Activated T-cell treated with anti-CD3 and anti-CD28 coated beads, Interleukin-2, amount 50 U/mL, for 4 hours (primary cell): ENCODE measurements at regions not wholly inside any gene's neighbourhood (a gene's known extent, or its start where the extent isn't known, plus 50 kb on each side); places are given as distances from the start of the nearest gene placed in this dataset.

Experiments used
- ATAC-seq, 2 donors: fragments of 200-7000 bp; cut with Tn5 transposase; one replicate each; pipeline ENCODE4 v1.10.0; 2021
- DNase-seq: peaks from one replicate; pipeline ENCODE4 v3.0.0-alpha.2; 2020
- H3K27me3 Mint-ChIP-seq: one replicate; pipeline ENCODE4 v1.8.0; 2021; ENCODE audit warnings: low read depth, mixed read lengths
- H3K36me3 Mint-ChIP-seq: one replicate; pipeline ENCODE4 v1.8.0; 2022; ENCODE audit warnings: mixed read lengths; ENCODE audit not compliant: insufficient read depth
- H3K4me1 Mint-ChIP-seq: one replicate; pipeline ENCODE4 v1.8.0; 2021; ENCODE audit warnings: low read depth, mixed read lengths
- H3K4me3 Mint-ChIP-seq: one replicate; pipeline ENCODE4 v1.8.0; 2021; ENCODE audit warnings: mild to moderate bottlenecking, moderate library complexity, mixed read lengths
- H3K9me3 Mint-ChIP-seq: one replicate; pipeline ENCODE4 v1.8.0; 2021; ENCODE audit warnings: mixed read lengths

- ATAC-seq (no peak), DNase-seq (no peak)
- H3K4me1 Mint-ChIP-seq: no peaks in the 10 kb centered on the region
- H3K9me3 Mint-ChIP-seq: peaks cover 17% of the 10 kb centered on the region
- H3K27me3 Mint-ChIP-seq: no peaks in the 10 kb centered on the region
- no peak overlapping the region for H3K4me3 Mint-ChIP-seq
- H3K36me3 Mint-ChIP-seq: no peaks in the 10 kb centered on the region
Measured at GRCh38 chr13:65894049-65894448, 1336.1 kb downstream of the PCDH9 start.

DNA sequence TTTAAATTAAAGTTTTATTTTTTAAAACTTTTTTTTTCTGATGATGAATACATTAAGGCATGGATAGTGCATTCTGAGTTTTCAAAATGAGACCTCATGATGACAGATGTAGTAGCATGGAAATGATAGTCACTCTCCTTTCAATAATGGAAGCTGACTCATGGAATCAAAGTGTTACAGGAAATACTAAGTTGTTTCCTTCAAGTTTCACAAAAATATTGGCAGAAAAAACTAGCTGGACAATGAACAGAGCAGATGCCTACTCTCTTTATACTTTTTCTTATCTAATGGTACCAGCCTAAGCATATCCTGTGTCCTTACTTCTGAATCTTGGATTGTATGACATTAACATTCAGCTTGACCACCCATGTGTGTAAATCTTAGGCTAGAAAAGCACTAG lies 1337.3 kb downstream of the PCDH9 start:
- no peaks in the 10 kb centered on the region for H3K4me1 Mint-ChIP-seq
- H3K9me3 Mint-ChIP-seq: peaks cover 19% of the 10 kb centered on the region
- H3K4me3 Mint-ChIP-seq: no peak overlapping the region
- H3K27me3 Mint-ChIP-seq: no peaks in the 10 kb centered on the region
- DNase-seq (no peak), ATAC-seq (no peak)
- no peaks in the 10 kb centered on the region for H3K36me3 Mint-ChIP-seq

GRCh38 chr13:65889368-65889767 lies 1340.8 kb downstream of the PCDH9 start:
- ATAC-seq (no peak), DNase-seq (no peak)
- Mint-ChIP-seq H3K27me3 (no peaks in the 10 kb centered on the region), H3K9me3 (peaks cover 13% of the 10 kb centered on the region), H3K4me1 (no peaks in the 10 kb centered on the region), H3K4me3 (no peak overlapping the region), H3K36me3 (no peaks in the 10 kb centered on the region)

GRCh38 chr13:65882810-65883209 lies 1347.3 kb downstream of the PCDH9 start:
- H3K27me3 Mint-ChIP-seq: no peaks in the 10 kb centered on the region
- H3K4me1 Mint-ChIP-seq: no peaks in the 10 kb centered on the region
- DNase-seq: no peak
- H3K36me3 Mint-ChIP-seq: no peaks in the 10 kb centered on the region
- no peak for ATAC-seq
- H3K9me3 Mint-ChIP-seq: peaks cover 9% of the 10 kb centered on the region
- no peak overlapping the region for H3K4me3 Mint-ChIP-seq

- DNase-seq: no peak
- Mint-ChIP-seq H3K4me3 (no peak overlapping the region), H3K27me3 (no peaks in the 10 kb centered on the region), H3K36me3 (no peaks in the 10 kb centered on the region), H3K4me1 (no peaks in the 10 kb centered on the region), H3K9me3 (peaks cover 13% of the 10 kb centered on the region)
- ATAC-seq: no peak
Measured at GRCh38 chr13:65881561-65882155, 1348.5 kb downstream of the PCDH9 start.

DNA sequence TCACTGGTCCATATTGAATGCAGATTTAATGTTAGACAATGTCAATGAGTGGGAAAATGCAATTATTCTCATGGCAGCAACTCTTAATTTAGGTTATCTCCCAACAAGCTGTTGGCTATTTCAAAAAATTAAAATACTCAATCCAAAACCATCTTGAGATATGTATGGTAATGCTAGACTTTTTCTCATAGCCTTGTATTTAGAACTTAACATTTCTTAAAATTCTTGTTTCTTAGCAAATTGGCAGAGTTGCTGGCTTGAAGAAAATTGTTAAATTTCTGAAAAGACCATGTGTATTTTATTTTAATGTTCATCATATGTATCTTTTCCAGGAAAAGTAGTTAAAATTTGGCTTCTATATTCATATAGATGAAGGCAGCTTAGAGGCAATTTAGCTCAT lies 1355.1 kb downstream of the PCDH9 start:
- Mint-ChIP-seq H3K4me1 (no peaks in the 10 kb centered on the region), H3K27me3 (no peaks in the 10 kb centered on the region), H3K36me3 (no peaks in the 10 kb centered on the region), H3K4me3 (no peak overlapping the region), H3K9me3 (peaks cover 16% of the 10 kb centered on the region)
- ATAC-seq: no peak
- DNase-seq: no peak

DNA sequence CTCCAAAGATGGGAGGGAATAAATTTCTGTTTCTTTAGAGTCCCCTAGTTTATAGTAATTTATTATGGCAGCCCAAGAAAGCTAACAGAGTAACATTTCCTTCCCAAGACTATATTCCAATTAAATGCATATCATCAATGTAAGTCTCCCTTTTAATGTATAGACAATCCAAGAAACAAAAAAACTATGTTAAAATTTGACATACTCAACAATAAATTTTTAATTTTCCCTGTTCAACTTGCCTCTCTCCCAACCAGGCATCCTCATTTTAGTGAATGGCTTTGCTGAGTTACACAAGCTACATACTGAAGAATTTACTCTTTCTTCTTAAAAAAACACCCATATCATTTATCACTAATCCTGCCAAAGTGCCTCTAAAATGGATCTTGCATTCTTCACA lies 1357.7 kb downstream of the PCDH9 start:
- Mint-ChIP-seq H3K36me3 (no peaks in the 10 kb centered on the region), H3K9me3 (peaks cover 16% of the 10 kb centered on the region), H3K4me3 (no peak overlapping the region), H3K4me1 (no peaks in the 10 kb centered on the region), H3K27me3 (no peaks in the 10 kb centered on the region)
- DNase-seq (no peak), ATAC-seq (no peak)

DNA sequence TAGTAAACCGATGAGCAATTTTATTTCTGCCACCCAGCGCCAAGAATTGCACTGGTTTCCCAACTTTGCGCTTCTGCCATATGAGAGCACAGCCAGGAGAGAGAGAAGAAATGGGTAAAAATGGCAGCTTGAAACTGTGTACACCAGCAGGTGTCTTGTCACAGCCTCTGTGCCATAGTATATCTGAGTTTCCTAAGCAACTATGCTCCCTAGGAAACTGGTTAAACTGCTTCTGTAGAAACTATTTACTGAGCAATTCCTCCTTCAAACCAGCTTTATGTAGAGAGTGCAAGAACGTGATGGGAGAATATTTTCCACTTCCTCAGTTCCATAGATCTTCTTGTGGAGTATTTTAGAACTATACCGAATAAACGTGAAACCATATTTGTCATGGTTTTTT lies 1361.3 kb downstream of the PCDH9 start:
- no peaks in the 10 kb centered on the region for H3K4me1 Mint-ChIP-seq
- H3K4me3 Mint-ChIP-seq: no peak overlapping the region
- peaks cover 32% of the 10 kb centered on the region for H3K9me3 Mint-ChIP-seq
- no peaks in the 10 kb centered on the region for H3K27me3 Mint-ChIP-seq
- ATAC-seq: no peak
- no peaks in the 10 kb centered on the region for H3K36me3 Mint-ChIP-seq
- no peak for DNase-seq

DNA sequence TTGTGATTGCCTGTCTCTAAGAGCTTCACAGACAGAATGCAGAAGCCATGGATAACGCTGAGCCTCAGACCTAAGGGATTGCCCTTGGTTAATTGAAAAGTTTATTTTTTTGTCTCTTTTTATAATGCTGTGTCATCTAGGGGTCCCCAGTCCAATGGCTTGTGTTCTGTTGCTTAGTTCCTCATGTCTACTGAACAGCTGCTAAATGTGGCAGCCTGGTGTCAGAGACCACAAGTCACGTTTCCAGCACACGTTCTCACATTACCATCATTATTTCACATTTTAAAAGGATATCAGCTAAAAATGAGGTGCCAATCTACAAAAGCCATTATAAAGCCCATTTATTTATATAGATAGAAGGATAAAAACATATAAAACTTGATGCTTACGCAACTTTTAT lies 1362.0 kb downstream of the PCDH9 start:
- Mint-ChIP-seq H3K36me3 (no peaks in the 10 kb centered on the region), H3K9me3 (peaks cover 28% of the 10 kb centered on the region), H3K4me1 (no peaks in the 10 kb centered on the region), H3K27me3 (no peaks in the 10 kb centered on the region), H3K4me3 (no peak overlapping the region)
- ATAC-seq (no peak), DNase-seq (no peak)

- Mint-ChIP-seq H3K4me3 (no peak overlapping the region), H3K9me3 (peaks cover 22% of the 10 kb centered on the region), H3K27me3 (no peaks in the 10 kb centered on the region), H3K36me3 (no peaks in the 10 kb centered on the region), H3K4me1 (no peaks in the 10 kb centered on the region)
- DNase-seq (no peak), ATAC-seq (no peak)
Measured at GRCh38 chr13:65866138-65866537, 1364.0 kb downstream of the PCDH9 start.

- Mint-ChIP-seq H3K9me3 (peaks cover 20% of the 10 kb centered on the region), H3K36me3 (no peaks in the 10 kb centered on the region), H3K4me1 (no peaks in the 10 kb centered on the region), H3K27me3 (no peaks in the 10 kb centered on the region), H3K4me3 (no peak overlapping the region)
- no peak for DNase-seq
- ATAC-seq: no peak
Measured at GRCh38 chr13:65865206-65865605, 1364.9 kb downstream of the PCDH9 start.

DNA sequence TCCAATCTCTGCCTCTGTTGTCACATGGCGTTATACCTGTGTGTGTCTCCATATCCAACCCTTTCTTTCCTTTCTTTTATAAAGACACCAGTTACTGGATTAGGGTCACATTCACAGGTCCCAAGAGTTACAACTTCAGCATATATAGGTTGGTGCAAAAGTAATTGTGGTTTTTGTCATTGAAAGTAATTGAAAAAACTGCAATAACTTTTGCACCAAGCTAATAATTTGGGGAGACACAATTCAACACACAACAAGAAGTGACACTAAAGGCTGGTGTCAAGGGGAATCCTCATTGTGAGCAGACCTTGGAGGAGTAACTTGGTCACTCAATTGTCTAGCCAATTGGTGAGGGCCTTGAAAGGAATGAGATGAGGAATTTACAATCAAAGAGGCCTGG lies 1366.1 kb downstream of the PCDH9 start:
- no peaks in the 10 kb centered on the region for H3K27me3 Mint-ChIP-seq
- no peaks in the 10 kb centered on the region for H3K36me3 Mint-ChIP-seq
- no peak overlapping the region for H3K4me3 Mint-ChIP-seq

GRCh38 chr13:65860306-65860705 lies 1369.8 kb downstream of the PCDH9 start:
- H3K4me3 Mint-ChIP-seq: no peak overlapping the region
- no peak for ATAC-seq
- DNase-seq: no peak
- H3K36me3 Mint-ChIP-seq: no peaks in the 10 kb centered on the region
- H3K4me1 Mint-ChIP-seq: no peaks in the 10 kb centered on the region
- no peaks in the 10 kb centered on the region for H3K27me3 Mint-ChIP-seq
- H3K9me3 Mint-ChIP-seq: peaks cover 3% of the 10 kb centered on the region

More for the DNA sequence above, 1366.1 kb downstream of the PCDH9 start:
- ATAC-seq: no peak
- H3K4me1 Mint-ChIP-seq: no peaks in the 10 kb centered on the region
- peaks cover 20% of the 10 kb centered on the region for H3K9me3 Mint-ChIP-seq
- no peak for DNase-seq

DNA sequence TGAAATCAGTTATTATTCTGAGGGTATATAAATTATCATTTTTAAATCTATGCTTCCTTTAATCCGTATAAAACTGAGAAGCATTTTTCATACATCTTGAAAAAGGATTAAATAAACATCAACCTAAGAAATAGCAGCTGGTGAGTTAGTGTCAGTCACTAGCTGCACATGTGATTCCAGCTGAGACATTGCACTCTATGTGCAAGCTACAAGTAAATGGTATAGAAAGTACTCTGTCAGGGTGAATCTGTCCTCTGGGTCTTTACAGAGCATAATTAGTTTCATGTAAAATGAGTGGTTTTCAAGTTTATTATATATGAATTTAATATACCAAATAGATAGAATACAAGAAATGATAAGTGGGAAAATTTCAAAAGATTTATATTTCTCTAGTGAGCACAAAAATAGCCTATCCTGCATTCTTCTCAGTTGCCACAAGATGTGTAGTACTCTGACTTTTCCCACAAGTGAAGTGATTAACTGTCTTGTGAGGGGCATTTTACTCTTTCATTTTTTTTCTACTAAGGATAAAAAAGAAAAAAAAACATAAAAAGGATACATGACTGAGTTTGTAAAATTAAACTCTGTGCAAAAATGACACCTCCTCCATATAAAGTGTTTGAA lies 1372.1 kb downstream of the PCDH9 start:
- peaks cover 8% of the 10 kb centered on the region for H3K9me3 Mint-ChIP-seq
- H3K36me3 Mint-ChIP-seq: no peaks in the 10 kb centered on the region
- ATAC-seq: no peak
- H3K27me3 Mint-ChIP-seq: no peaks in the 10 kb centered on the region
- H3K4me1 Mint-ChIP-seq: no peaks in the 10 kb centered on the region
- no peak overlapping the region for H3K4me3 Mint-ChIP-seq
- no peak for DNase-seq

DNA sequence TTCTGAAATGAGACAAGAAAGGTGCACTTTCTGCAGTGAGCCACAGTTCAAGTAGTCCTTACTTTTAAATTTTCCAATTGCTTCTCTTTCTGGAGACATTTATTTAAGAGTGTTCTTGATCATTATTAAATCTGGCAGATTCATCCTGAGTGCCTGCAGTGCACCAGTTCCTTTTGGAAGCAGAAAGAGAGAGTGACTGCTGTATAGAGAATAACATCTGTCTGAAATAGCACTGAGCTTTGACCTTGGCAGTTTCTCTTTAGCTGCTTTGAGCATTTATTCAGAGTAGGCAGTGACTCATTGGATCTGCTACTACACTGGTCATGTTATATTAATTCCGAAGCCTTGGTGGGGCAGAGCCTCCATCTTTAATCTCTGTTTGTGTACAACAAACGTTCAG lies 1373.7 kb downstream of the PCDH9 start:
- Mint-ChIP-seq H3K36me3 (no peaks in the 10 kb centered on the region), H3K4me1 (no peaks in the 10 kb centered on the region), H3K4me3 (no peak overlapping the region), H3K27me3 (no peaks in the 10 kb centered on the region), H3K9me3 (peaks cover 8% of the 10 kb centered on the region)
- DNase-seq: no peak
- no peak for ATAC-seq
